HG03095 (cell line): ENCODE measurements at regions not wholly inside any gene's neighbourhood (a gene's known extent, or its start where the extent isn't known, plus 50 kb on each side); places are given as distances from the start of the nearest gene placed in this dataset.
"Not testable (repeated sequence)": the region's sequence is repeated elsewhere in the genome, so short reads cannot be mapped to it uniquely, and the experiment has no call there.

Experiments used
- ATAC-seq: cut with Tn5 transposase; IDR thresholded peaks from one replicate; pipeline ENCODE4 v1.9.1; 2021; ENCODE audit warnings: moderate library complexity; ENCODE audit not compliant: unreplicated experiment

DNA sequence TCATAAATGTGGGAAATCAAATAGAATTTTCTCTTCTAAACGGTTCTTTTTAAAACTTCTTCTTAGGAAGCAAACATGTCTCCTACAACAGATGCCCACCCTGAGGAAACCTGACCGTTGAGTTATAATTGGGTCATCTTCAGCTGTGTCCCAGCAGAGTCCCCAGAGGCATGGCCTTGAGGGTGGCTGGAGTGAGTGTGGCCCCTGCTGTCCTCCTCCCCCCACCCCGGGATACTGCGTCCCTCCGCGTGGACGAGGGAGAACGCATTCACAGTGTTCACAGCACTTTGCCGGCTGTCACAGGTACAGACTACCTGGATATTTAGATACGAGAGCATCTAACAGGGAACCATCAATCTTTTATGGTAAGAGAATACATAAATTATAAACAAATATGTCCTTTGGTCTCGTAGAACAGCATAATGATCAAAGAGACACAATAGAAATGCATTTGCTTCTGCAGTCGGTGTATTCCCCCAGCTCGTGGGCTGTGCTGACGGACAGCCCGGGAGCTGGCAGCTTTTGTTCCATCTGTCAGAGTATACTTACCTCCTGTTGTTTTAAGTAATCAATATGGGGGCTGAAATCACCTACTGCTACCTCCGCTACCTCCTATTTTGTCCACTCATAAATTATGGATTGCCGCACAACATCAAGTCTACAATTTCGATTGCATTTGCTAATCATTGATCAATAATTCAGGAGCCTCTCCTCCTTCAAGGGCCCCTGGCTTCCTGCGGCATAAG is 214.7 kb downstream of the IRX2 start:
- ATAC-seq = no peak

DNA sequence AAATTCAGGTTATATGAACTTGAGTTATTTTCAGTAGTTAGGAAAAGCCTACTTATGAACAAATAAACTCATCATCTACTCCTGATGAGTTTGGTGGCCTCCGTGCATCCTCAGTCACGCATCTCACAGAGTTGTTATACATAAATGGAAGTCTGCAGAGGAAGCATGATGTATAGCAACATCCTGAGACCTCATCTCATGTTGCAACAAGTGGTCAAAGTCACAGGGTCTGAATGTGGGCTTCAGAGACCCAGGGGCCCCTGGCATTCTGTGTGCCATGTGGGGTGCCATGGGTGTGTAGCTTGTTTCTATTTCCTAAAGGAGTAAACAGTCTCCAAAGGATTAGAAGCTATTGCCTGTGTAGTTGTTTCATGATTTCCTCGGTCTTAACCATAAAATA is 216.5 kb downstream of the IRX2 start:
- ATAC-seq = no peak

DNA sequence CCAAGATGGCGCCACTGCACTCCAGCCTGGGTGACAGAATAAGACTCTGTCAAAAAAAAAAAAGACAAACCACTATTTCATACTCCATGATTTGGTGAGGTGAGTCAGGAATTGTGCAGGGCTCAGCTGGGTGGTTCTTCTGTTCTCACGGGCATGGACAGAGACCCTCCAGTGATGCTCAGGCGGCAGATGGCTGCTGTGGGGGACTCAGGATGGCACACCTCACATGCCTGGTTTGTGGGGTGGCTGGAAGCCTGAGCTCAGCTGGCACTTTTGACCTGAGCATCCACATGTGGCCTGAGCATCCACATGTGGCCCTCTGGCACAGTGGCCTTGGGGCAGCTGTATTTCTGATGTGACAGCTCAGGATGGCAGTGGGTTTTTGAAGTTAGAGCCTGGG is 217.2 kb downstream of the IRX2 start:
- no peak for ATAC-seq

DNA sequence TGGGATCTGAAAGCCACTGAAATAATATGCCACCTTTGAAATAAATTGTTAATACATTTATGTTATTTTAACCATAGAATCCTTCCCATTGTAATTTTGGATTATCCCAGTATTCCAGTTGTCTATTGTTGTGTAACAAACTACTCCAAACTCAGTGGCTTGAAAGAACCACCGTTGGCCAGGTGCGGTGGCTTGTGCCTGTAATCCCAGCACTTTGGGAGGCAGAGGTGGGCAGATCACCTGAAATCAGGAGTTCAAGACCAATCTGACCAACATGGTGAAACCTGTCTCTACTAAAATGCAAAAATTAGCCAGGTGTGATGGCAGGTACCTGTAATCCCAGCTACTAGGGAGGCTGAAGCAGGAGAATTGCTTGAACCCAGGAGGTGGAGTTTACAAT is 217.6 kb downstream of the IRX2 start:
- not testable (repeated sequence) for ATAC-seq

DNA sequence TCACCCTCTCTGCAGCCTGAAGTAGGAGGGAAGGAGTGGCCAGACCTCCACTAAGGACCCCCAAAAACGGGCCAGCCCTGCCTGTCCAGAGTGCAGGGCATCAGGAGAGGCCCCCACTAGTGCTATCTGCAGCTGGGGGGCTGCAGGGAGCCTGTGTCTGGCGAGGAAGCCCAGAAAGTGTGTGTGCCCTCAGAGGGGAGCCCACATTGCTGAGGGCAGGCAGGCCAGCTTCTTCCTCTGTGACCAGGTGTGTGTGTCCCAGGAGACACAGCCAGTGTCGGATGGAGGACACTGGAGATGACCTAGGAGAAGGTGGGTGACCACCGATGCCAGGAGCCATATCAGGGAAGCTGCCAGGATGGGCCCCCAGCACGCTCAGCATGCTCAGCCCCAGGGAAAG is 218.7 kb downstream of the IRX2 start:
- no peak for ATAC-seq

DNA sequence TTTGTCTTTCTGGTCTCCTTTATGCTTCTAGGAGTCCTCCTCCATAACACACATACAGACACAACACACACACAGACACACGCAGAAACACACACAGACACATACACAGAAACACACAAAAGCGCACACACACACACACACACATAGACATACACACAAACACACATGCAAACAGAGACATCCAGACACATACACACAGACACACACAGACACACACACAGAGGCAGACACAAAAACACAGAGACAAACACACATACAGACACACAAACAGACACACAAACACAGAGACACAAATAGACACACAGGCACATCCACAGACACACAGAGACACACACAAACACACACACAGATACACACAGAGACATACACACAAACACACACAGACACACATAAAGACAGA is 220.2 kb downstream of the IRX2 start:
- no peak for ATAC-seq

DNA sequence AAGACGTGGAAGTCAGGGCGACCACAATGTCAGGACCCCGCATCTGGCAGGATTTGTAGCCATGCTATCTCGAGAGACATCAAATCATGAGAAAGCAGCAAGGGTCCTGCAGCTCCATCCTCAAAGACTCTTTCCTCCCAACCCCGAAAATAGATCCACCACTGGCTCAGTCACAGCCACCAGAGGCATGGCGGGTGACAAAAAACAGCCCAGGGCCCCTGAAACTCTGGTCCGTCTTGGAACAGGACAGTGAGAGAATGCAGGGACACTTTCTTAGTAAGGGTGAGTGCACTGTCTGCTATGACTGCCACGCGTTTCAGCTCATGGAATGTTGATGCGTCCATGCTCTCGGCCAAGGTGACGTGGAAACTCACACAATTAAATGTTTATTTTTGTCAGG is 220.9 kb downstream of the IRX2 start:
- no peak for ATAC-seq

DNA sequence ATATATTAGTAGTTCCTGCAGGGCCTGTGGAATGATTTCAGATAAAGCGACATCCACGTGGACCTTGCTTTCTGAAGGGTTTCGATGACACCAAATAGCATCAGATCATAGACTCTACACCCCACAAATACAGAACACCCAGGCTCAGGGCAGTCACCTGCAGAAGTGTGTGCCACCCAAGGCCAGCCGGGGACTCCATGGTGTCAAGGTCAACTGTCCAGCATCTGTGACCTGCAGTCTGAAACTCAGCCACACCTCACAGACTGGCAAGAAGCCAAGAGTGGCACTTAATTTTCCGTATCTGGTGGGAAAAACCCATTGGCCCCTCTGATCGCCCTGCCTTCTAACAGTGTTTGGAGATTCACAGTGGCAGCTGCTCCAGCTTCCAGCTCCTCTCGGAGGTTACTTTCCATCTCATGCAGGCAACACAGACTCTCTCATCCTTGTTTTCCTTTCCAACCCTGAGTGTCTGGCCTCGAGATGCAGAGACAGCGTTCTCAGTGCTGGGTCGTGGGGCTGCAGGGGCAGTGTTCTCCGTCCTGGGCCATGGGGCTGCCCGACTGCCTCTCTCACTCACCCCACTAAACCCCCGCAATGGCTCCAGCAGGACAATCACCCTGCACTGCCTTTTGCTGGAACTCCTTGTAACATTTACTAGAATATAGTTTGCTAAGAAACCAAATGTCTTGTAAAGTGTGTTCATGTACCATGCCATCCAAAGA is 221.9 kb downstream of the IRX2 start:
- ATAC-seq = no peak

DNA sequence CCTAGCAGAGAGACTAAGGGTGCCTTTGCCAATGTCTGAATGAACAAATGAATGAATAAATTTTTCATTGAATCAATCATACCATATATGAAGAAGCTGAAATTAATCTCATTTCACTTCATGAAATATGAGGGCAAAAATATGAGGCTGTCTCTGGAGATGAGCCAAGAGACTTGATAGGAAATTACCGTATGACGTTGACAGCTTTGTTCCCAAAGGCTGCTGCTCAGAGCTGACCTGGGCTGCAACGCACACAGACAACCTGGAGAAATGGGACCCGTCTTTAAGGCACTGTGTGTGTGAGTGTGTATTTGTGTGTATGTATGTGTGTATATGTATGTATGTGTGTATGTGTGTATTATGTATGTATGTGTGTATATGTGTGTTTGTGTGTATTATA is 226.1 kb downstream of the IRX2 start:
- ATAC-seq = no peak

DNA sequence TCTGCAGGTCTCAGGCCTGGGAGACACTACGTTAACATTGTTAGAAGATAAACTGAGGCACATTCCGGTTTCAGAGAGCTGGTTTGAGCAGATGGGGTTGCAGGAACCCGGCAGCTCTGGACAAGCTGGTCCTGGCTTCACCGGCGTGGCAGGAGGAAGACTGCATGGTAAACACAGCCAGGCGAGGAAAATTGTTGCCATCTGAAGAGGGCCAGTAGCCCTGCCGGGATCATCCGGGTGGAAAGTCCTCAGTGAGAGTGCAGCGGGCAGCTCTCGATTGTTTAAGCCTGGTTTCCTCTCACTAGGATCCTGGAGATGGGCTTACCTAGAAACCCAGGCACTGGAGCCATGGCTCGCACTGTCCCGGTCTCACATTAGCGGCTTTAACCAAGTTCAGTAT is 226.9 kb downstream of the IRX2 start:
- ATAC-seq = no peak

DNA sequence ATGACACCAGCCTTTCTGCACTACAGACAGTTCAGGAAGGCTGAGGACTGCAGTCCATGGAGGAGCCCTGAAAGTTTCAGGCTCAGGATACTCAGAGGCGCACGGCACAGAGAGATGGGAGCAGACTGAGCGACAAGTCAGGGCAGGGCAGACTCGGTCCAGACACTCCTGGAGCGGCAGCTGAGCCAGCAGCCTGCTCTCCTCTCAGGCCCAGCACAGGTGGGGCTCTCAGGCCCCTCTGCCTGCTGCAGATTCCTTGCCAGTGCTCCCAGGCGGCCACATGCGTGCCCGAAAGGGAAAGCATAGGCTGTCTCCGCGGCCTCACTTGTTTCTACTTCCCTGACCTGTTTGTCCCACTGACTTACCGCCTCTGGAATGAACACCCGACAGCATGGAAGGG is 228.3 kb downstream of the IRX2 start:
- ATAC-seq = no peak

DNA sequence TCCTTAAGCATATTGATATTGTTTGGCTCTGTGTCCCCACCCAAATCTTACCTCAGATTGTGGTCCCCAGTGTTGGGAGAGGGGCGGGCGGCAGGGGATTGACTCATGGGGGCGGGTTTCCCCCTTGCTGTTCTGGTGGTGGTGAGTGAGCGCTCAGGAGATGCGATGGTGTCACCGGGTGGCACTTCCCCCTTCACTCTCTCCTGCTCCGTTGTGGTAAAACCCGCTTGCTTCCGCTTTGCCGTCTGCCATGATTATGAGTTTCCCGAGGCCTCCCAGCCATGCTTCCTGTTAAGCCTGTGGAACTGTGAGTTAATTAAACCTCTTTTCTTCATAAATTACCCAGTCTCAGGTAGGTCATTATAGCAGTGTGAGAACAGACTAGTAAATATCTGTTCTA is 229.1 kb downstream of the IRX2 start:
- no peak for ATAC-seq

DNA sequence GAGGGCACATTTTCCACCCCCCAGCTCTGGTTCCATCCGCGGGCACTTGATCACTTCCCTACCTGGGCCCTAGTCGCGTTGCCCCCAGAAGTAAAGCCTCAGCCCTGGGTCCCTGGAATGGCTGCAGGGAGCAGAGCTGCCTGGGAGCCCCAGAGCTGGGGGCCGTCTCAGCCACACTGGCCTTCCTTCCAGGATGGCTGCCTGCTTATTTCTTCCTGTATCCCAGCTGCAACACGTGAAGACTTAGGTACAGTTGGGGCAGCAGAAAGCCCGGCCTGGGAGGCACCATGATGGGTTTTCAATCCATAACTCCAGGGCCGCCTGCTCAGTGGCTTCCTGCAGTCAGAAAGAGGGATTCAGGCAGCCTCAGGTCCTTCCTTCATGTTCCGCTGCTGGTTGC is 232.3 kb downstream of the IRX2 start:
- no peak for ATAC-seq

DNA sequence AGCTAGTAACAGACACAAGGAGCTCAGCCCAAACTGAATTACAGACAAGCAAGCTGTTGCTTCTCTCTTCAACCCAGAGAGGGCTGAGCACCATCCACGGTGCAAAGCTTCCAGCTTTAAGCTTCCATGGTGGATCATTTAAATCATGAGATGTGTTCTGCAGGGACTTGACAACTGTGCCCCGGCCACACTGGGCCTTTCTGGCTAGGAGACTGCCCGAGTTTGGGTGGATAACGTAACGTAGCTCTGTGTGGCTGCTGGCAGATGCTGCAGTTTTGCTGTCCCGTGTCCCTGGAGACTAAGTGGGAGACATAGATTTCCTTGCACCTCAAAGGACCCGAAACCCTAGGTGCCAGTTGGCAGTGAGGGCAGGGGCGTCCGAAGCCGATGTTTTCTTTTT is 234.0 kb downstream of the IRX2 start:
- ATAC-seq = no peak

DNA sequence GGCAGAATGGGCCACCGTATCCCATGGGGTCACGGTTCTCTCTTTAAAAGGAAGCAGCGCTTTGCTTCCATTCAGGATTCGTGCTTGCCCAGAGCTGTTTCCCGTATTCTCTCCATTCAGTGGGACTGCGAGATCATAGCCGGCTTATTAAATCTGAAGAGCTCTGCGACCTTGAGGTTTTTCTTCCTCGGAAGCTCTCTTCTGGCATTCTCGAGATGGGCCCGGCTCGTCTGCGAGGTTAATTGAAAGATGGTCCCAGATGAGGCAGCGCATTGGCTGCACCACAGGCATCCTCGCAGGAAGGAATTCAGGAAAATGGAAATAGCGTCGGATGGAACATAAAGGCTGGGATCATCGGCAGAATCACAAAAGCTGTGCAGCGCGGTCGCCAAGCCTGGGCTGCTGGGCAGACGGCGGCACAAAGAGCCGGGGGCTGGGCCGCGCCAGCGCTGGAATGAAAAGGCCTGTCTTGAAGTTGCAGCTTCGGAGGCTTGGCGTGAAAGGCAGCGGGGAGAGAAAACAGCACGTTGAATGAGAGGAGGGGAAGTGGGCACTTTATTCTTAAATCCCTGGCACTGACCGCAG is 236.2 kb downstream of the IRX2 start:
- ATAC-seq = no peak

DNA sequence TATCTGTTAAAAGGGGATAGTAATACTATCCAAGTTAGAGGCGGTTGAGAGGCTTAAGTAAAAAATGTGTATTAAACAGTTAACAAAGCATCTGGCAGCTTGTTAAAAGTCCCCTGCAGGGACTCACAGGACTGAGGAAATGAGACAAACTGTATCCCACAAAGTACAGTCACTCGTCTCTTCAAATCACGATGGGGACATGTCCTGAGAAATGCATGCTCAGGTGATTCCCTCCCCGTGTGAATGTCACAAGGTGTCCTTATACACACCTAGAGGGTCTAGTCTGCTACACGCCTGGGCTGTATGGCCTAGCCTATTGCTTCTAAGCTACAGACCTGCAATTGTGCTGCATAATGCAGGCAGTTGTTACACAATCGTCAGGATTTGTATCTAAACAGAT is 237.0 kb downstream of the IRX2 start:
- no peak for ATAC-seq

DNA sequence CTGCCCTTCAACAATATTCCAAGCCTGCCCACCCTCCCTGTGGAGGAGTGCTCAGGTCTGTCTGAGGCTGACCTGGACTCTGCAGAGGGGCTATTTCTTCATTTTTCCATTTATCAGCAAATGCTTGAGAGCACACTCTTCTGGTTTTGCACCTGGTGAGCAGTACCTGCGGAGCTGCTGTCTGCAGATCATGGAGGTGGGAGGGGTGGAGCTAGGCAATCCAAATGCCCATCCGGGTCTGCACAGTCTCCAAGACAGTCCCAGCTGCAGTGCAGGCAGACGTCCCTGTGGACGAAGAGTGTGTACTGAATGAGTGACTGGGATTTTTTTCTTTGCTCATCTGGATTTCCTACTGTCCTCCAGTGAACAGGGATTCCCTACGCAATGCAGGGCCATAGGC is 239.8 kb downstream of the IRX2 start:
- no peak for ATAC-seq

DNA sequence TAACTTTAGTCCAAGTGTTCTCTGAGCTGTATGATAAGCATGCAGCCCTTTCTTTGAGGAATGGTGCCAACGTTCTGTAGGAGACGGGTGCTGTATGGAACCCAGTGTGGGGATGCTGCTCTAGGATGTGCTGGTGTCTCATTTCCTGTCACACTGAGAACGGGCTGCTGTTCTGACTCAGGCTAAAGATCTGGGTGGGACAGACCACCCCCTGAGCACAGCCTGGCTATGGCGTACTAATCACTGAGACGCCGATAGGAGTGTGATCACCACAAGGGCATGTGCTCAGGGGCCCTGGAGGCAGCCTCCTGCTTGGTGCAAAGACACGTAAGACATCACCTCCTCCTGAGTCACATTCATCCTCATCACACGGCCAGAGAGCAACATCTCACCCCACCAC is 240.4 kb downstream of the IRX2 start:
- no peak for ATAC-seq

DNA sequence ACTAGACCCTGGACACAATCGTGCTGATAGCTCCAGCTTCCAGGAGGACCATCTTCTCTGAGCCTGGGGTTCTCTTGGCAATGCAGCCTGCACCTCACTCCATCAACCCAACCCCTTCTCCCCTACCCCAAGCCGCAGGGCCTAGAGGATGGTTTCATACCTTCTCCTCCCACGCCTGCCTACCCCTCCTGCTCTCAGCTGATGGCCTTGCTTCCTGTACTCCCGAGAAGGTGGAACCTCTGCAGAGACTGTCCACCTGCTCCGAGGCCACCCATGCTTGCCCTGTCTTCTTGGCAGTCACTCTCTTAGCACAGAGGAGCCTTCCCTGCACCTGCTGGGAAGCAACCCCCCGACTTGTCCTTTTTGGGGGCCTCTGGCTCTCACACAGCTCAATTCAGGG is 241.9 kb downstream of the IRX2 start:
- ATAC-seq = no peak

DNA sequence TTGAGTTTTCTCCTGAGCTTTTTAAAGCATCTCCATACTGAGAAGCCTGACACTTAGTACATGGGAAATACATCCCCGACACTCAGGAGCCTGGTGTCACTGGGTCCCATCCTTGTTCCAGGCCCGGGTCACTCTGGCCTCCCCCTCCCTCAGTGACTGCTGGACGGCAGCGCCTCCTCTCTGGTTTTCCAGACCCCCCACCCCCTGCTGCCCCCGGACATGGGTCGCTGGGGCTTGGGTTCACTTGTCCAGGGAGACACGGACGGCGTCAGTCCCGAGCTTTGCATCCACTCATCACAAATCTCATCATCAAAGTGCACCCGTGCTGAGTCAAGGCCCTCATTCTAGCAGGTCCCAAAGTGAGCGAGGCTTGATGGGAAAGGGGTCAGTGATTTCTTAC is 243.0 kb downstream of the IRX2 start:
- ATAC-seq = no peak

DNA sequence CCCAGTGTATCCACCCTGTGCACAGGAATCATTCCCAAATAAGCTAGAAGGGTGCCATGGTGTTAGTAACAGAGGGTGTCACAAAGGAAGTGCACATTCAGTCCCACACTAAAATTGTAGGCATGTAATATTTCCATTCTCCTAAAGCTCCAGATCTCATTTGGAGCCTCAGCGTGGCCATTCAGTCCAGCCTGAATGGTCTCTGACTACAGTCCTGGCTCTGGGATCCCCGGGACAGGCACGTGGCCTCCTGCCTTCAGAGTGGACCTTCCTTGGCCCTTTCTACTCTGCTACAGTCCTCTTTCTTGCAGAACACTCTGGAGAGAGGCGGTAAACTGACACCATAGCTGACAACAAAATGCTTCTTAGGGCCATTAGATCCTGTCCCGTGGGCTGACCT is 243.9 kb downstream of the IRX2 start:
- ATAC-seq = no peak

DNA sequence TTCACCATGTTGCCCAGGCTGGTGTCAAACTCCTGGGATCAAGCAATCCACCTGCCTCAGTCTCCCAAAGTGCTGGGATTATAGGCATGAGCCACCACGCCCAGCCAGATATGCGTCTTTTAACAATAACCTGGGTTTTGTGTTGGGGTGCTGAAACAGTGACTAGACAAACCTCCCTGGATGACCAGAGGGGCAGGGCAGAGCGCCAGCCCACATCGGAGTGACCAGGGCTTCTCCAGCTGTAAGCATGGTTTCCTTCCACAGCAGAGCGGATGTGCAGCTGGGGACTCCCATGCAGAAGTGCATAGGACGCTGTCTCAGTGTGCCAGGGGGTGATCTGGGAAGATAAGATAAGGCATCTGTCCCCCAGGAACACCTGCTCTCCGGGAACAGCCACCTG is 244.9 kb downstream of the IRX2 start:
- ATAC-seq = no peak
